ENCODE measurements at regions not wholly inside any gene's neighbourhood (a gene's known extent, or its start where the extent isn't known, plus 50 kb on each side); places are given as distances from the start of the nearest gene placed in this dataset.

DNA sequence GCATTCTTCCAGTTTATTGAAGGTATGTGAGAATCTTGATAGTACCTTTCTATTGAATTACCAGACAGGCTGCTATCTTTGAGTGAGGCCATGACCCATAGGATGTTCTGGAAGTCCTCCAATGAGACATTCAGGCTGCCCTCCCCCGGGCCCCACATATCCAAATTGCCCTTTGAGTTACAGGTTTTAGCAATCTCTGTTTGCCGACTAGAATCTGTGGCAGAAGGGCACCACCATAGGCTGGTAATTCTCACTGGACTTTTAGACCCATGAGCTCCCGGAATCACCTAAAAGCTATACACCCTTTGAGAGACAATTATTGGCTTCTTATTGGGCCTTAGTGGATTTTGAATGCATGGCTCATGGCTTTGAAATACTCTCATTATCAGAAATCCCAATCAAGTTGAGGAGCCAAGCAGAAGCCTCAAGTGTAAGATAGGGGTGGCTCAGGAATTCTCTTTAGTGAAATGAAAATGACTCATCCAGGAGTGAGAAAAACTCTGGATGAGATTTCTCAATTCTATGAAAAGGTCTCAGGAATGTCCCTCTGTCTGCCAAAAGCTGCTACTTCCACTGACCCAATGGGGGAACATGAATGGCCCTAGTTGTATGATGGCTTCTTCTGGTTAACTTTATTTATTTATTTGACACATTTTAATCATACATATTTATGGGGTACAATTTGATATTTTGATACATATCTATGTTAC lies 172.1 kb upstream of the CSNK1A1L start:
- Histone ChIP-seq H3K36me3 (replicated peaks in 1 of 2) (no peaks in the 10 kb centered on the region), H3K27me3 (no peaks in the 10 kb centered on the region), H3K27ac (no peak overlapping the region), H3K4me1 (replicated peaks in 1 of 2) (no peaks in the 10 kb centered on the region), H3K9me3 (replicated peaks in 1 of 3) (no peaks in the 10 kb centered on the region), H3K4me3 (no peak overlapping the region)
- intact Hi-C loops (cut with DNase I), result no loop called here
- no peak for DNase-seq
- 51 to 62% (median 59%) methylated on average over 3 of the region's 3 CpGs for WGBS, 4 donors
- no peak for TF ChIP-seq POLR2A (IDR thresholded peaks at IDR 0.05)
- TF ChIP-seq, protein P1, sequence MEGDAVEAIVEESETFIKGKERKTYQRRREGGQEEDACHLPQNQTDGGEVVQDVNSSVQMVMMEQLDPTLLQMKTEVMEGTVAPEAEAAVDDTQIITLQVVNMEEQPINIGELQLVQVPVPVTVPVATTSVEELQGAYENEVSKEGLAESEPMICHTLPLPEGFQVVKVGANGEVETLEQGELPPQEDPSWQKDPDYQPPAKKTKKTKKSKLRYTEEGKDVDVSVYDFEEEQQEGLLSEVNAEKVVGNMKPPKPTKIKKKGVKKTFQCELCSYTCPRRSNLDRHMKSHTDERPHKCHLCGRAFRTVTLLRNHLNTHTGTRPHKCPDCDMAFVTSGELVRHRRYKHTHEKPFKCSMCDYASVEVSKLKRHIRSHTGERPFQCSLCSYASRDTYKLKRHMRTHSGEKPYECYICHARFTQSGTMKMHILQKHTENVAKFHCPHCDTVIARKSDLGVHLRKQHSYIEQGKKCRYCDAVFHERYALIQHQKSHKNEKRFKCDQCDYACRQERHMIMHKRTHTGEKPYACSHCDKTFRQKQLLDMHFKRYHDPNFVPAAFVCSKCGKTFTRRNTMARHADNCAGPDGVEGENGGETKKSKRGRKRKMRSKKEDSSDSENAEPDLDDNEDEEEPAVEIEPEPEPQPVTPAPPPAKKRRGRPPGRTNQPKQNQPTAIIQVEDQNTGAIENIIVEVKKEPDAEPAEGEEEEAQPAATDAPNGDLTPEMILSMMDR (IDR thresholded peaks at IDR 0.05), result no peak

DNA sequence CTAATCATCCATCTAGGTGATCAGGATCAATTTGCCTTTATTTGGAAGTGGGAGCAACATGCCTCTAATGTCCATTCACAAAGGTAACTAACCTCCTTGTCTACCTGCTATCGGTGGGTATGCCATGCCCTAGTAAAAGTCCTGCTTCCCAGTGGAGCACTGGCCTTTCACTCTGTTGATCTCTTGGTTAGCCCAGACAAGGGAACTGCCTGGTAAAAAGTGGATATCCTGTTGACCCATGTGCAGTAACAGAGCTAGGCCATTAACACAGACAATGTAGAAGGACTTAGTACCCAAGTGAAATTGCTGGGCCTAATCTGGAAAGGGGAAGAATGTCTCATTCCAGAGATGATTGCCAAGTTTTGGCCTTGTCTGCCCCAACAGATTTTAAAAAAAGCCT lies 171.5 kb upstream of the CSNK1A1L start:
- H3K4me3 ChIP-seq, result no peak overlapping the region
- intact Hi-C loops (cut with DNase I), result no loop called here
- H3K4me1 ChIP-seq (replicated peaks in 1 of 2), result no peaks in the 10 kb centered on the region
- TF ChIP-seq POLR2A (IDR thresholded peaks at IDR 0.05), result no peak
- TF ChIP-seq, protein P1 (IDR thresholded peaks at IDR 0.05), result no peak
- no peaks in the 10 kb centered on the region for H3K9me3 ChIP-seq (replicated peaks in 1 of 3)
- DNase-seq, result no peak
- H3K27ac ChIP-seq, result no peak overlapping the region
- H3K36me3 ChIP-seq (replicated peaks in 1 of 2), result no peaks in the 10 kb centered on the region
- no peaks in the 10 kb centered on the region for H3K27me3 ChIP-seq
- WGBS, 4 donors, result 92 to 100% (median 98%) methylated on average over 1 of the region's 1 CpG

DNA sequence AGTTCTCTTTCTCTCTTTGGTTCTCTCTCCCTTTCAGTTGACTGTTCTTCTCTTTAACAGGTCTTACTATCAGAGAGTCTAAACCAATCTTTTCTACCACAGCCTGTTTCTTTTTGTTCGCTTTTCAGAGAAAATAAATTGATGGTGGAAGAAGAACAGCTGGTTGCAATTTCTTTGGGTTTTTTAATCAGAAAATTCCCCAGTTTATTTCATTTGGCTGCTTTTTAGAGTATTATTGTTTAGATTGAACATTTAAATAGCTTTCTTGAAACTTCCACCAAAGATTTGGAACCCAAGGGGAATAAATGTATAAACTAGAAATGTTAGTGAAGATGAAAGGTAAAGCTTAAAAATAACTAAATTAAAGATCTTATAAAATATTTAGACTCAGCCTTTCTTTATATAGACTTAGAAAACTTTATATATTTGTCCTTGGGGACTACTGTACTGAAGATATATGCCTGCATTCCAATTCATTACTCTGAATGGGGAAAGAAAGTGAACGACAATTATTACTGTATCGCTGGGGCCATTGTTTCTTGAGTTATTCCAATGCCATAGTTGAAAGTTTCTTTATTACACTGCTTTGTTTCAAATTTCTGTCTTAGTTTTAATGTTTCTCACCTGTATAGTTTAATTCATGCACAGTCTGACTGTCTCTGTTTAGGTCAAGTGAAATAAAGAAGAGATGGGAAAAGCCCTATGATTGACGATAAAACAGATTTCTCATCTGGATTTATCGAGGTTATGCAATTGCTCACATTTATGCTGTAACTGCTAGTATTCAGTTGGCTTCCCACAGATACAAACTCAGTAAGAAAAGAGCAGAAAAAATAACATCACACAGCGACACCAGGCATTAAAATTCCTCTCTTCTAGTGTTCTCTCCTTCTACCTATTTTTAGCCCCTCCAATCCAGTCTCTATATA lies 169.4 kb upstream of the CSNK1A1L start:
- Histone ChIP-seq H3K4me3 (no peak overlapping the region), H3K27me3 (no peaks in the 10 kb centered on the region), H3K36me3 (replicated peaks in 1 of 2) (no peaks in the 10 kb centered on the region), H3K27ac (no peak overlapping the region), H3K4me1 (replicated peaks in 1 of 2) (no peaks in the 10 kb centered on the region), H3K9me3 (replicated peaks in 1 of 3) (no peaks in the 10 kb centered on the region)
- 70 to 79% (median 74%) methylated on average over 6 of the region's 6 CpGs for WGBS, 4 donors
- no peak for DNase-seq
- no peak for TF ChIP-seq POLR2A (IDR thresholded peaks at IDR 0.05)
- intact Hi-C loops (cut with DNase I), result no loop called here

DNA sequence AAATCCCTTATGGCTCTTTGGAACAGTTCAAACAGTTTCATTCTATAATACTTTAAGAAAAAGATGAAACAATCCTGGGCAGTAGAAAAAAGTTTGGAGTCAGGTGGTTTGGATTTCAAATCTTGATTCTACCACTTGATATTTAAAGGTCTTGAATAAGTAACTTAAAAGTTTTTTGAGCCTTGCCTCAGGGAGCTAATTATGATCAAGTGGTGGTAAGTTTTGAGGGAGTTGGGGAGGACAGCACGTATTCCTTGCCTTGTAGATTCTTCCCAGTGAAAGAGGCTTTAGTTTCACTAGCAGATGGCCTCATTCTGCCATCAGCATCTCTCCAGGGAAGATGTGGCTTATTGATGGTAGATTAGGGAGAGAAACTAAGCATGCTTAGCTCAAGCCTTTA lies 168.4 kb upstream of the CSNK1A1L start:
- DNase-seq, result no peak
- Histone ChIP-seq H3K36me3 (replicated peaks in 1 of 2) (no peaks in the 10 kb centered on the region), H3K27ac (no peak overlapping the region), H3K27me3 (no peaks in the 10 kb centered on the region), H3K4me1 (replicated peaks in 1 of 2) (no peaks in the 10 kb centered on the region), H3K9me3 (replicated peaks in 1 of 3) (no peaks in the 10 kb centered on the region), H3K4me3 (no peak overlapping the region)
- TF ChIP-seq, protein P1 (IDR thresholded peaks at IDR 0.05), result no peak
- TF ChIP-seq POLR2A (IDR thresholded peaks at IDR 0.05), result no peak
- WGBS, 4 donors, result 47 to 68% (median 58%) methylated on average over 1 of the region's 1 CpG
- intact Hi-C loops (cut with DNase I), result no loop called here
